Progenitor cell of endocrine pancreas (in vitro differentiated cells): ENCODE measurements at regions not wholly inside any gene's neighbourhood (a gene's known extent, or its start where the extent isn't known, plus 50 kb on each side); places are given as distances from the start of the nearest gene placed in this dataset.
"Not testable (repeated sequence)": the region's sequence is repeated elsewhere in the genome, so short reads cannot be mapped to it uniquely, and the experiment has no call there.

Experiments used
- DNase-seq: peaks from one replicate; pipeline ENCODE4 v3.0.0; 2021; ENCODE audit warnings: low spot score; ENCODE audit not compliant: unreplicated experiment
- H3K27ac Mint-ChIP-seq: 2 replicates; pipeline ENCODE4 v1.8.0; 2021; ENCODE audit warnings: mild to moderate bottlenecking, moderate library complexity, mixed read lengths
- H3K27me3 Mint-ChIP-seq: 2 replicates; pipeline ENCODE4 v1.8.0; 2021; ENCODE audit warnings: mixed read lengths
- H3K36me3 Mint-ChIP-seq: 2 replicates; pipeline ENCODE4 v1.8.0; 2022; ENCODE audit warnings: mixed read lengths; ENCODE audit not compliant: insufficient read depth
- H3K4me1 Mint-ChIP-seq: 2 replicates; pipeline ENCODE4 v1.8.0; 2021; ENCODE audit warnings: low read depth, mixed read lengths
- H3K4me3 Mint-ChIP-seq: 2 replicates; pipeline ENCODE4 v1.8.0; 2021; ENCODE audit warnings: low read depth, mild to moderate bottlenecking, moderate library complexity, mixed read lengths
- H3K9me3 Mint-ChIP-seq: 2 replicates; pipeline ENCODE4 v1.8.0; 2021; ENCODE audit warnings: low read depth, mixed read lengths
- CTCF ChIP-seq: fragments of 200-600 bp; sonication (generic); IDR thresholded peaks from one replicate; pipeline ENCODE4 v1.5.0; 2021; ENCODE audit warnings: antibody characterized with exemption, mild to moderate bottlenecking; ENCODE audit not compliant: unreplicated experiment

GRCh38 chr3:166836836-166837235 is 543.3 kb downstream of the ZBBX start:
- H3K9me3 Mint-ChIP-seq: no peaks in the 10 kb centered on the region
- no peaks in the 10 kb centered on the region for H3K4me1 Mint-ChIP-seq
- no peak for DNase-seq
- no peak for TF ChIP-seq CTCF
- H3K27ac Mint-ChIP-seq: no peak overlapping the region
- H3K27me3 Mint-ChIP-seq: no peaks in the 10 kb centered on the region
- H3K36me3 Mint-ChIP-seq: no peaks in the 10 kb centered on the region
- no peak overlapping the region for H3K4me3 Mint-ChIP-seq

GRCh38 chr3:166829896-166830295 is 550.2 kb downstream of the ZBBX start:
- Mint-ChIP-seq H3K36me3 (peaks cover 4% of the 10 kb centered on the region), H3K27ac (peak overlapping the region; percentile 85)

GRCh38 chr3:166818464-166818863 is 561.6 kb downstream of the ZBBX start:
- H3K9me3 Mint-ChIP-seq: no peaks in the 10 kb centered on the region
- H3K4me1 Mint-ChIP-seq: no peaks in the 10 kb centered on the region
- no peak for DNase-seq
- no peak overlapping the region for H3K27ac Mint-ChIP-seq
- H3K4me3 Mint-ChIP-seq: no peak overlapping the region
- TF ChIP-seq CTCF: no peak
- H3K36me3 Mint-ChIP-seq: no peaks in the 10 kb centered on the region
- no peaks in the 10 kb centered on the region for H3K27me3 Mint-ChIP-seq

More at GRCh38 chr3:166829896-166830295, 550.2 kb downstream of the ZBBX start:
- Mint-ChIP-seq H3K9me3 (peaks cover 12% of the 10 kb centered on the region), H3K4me1 (peaks cover 9% of the 10 kb centered on the region), H3K4me3 (no peak overlapping the region), H3K27me3 (peaks cover 6% of the 10 kb centered on the region)
- DNase-seq: no peak
- no peak for TF ChIP-seq CTCF

- not testable (repeated sequence) for H3K36me3 Mint-ChIP-seq, H3K27me3 Mint-ChIP-seq, H3K4me3 Mint-ChIP-seq, DNase-seq, H3K27ac Mint-ChIP-seq, H3K9me3 Mint-ChIP-seq, H3K4me1 Mint-ChIP-seq
These were observed 562.8 kb downstream of the ZBBX start for GRCh38 chr3:166817269-166817668.

- peaks cover 6% of the 10 kb centered on the region for H3K36me3 Mint-ChIP-seq
- peaks cover 29% of the 10 kb centered on the region for H3K9me3 Mint-ChIP-seq
- H3K4me1 Mint-ChIP-seq: peaks cover 2% of the 10 kb centered on the region
- no peak for DNase-seq
- no peaks in the 10 kb centered on the region for H3K27me3 Mint-ChIP-seq
- TF ChIP-seq CTCF: no peak
- H3K4me3 Mint-ChIP-seq: no peak overlapping the region
- no peak overlapping the region for H3K27ac Mint-ChIP-seq
These were observed 569.2 kb downstream of the ZBBX start for GRCh38 chr3:166810741-166811445.

GRCh38 chr3:166809520-166809919 is 570.6 kb downstream of the ZBBX start:
- peaks cover 6% of the 10 kb centered on the region for H3K36me3 Mint-ChIP-seq
- TF ChIP-seq CTCF: no peak
- no peaks in the 10 kb centered on the region for H3K27me3 Mint-ChIP-seq
- H3K4me3 Mint-ChIP-seq: no peak overlapping the region
- no peak overlapping the region for H3K27ac Mint-ChIP-seq
- H3K4me1 Mint-ChIP-seq: peaks cover 2% of the 10 kb centered on the region
- DNase-seq: no peak
- H3K9me3 Mint-ChIP-seq: peaks cover 32% of the 10 kb centered on the region
